Esophagus squamous epithelium (tissue), 5 donors: ENCODE measurements at regions not wholly inside any gene's neighbourhood (a gene's known extent, or its start where the extent isn't known, plus 50 kb on each side); places are given as distances from the start of the nearest gene placed in this dataset.
"Not testable (repeated sequence)": the region's sequence is repeated elsewhere in the genome, so short reads cannot be mapped to it uniquely, and the experiment has no call there.

Experiments used
- DNase-seq: peaks from one replicate; lab custom pipeline; 2025; lab: John Stamatoyannopoulos, UW
- H3K27ac ChIP-seq, 4 donors: fragments of 200-600 bp; sonication (generic); one replicate each; pipeline ENCODE4 v1.5.1; 2016 to 2019; ENCODE audit warnings: mild to moderate bottlenecking in 1 of 4
- H3K27me3 ChIP-seq, 4 donors: fragments of 200-600 bp; sonication (generic); 1 replicate in 3 of 4; 2 replicates in 1 of 4; pipeline versions ENCODE4 v1.5.1 to v1.6.0; 2017 to 2021; ENCODE audit warnings: antibody characterized with exemption in 1 of 4
- H3K36me3 ChIP-seq, 3 donors: fragments of 200-600 bp; sonication (generic); one replicate each; pipeline ENCODE4 v1.5.1; 2016 to 2019
- H3K4me1 ChIP-seq, 3 donors: fragments of 200-600 bp; sonication (generic); one replicate each; pipeline ENCODE4 v1.5.1; 2017 to 2019
- H3K4me3 ChIP-seq, 4 donors: fragments of 200-600 bp; sonication (generic); 1 replicate in 3 of 4; 2 replicates in 1 of 4; pipeline ENCODE4 v1.5.1; 2016 to 2019; ENCODE audit warnings: mild to moderate bottlenecking in 2 of 4, moderate library complexity in 1 of 4
- H3K9me3 ChIP-seq, 3 donors: fragments of 200-600 bp; sonication (generic); one replicate each; pipeline ENCODE4 v1.5.1; 2016 to 2019
- POLR2A ChIP-seq, 4 donors: fragments of 450-650 bp; IDR thresholded peaks; one replicate each; pipeline ENCODE4 v1.6.1; 2017; ENCODE audit warnings: antibody characterized with exemption in 4 of 4, mild to moderate bottlenecking in 4 of 4, moderate library complexity in 3 of 4
- WGBS, 2 donors: methylation state at CpG; one replicate each; pipeline ENCODE4 v1.1.5; 2018; 5-methylcytosine and 5-hydroxymethylcytosine counted together
- intact Hi-C: fragments of 100-400 bp; cut with DNase I; formaldehyde crosslinking; loops from one replicate; pipeline ENCODE4 v1.15.0; 2022
- TF ChIP-seq, protein P1 (sequence below), 6 experiments: fragments of 450-650 bp in 4 of 6; fragments of 200-600 bp in 2 of 6; sonication (generic) in 2 of 6; IDR thresholded peaks; one replicate each; pipeline ENCODE4 v1.5.1; 2016 to 2019; ENCODE audit warnings: antibody characterized with exemption in 6 of 6, mild to moderate bottlenecking in 4 of 6, moderate library complexity in 4 of 6
- donor health status: DM: yes; HTN: yes; CAD: no.

DNA sequence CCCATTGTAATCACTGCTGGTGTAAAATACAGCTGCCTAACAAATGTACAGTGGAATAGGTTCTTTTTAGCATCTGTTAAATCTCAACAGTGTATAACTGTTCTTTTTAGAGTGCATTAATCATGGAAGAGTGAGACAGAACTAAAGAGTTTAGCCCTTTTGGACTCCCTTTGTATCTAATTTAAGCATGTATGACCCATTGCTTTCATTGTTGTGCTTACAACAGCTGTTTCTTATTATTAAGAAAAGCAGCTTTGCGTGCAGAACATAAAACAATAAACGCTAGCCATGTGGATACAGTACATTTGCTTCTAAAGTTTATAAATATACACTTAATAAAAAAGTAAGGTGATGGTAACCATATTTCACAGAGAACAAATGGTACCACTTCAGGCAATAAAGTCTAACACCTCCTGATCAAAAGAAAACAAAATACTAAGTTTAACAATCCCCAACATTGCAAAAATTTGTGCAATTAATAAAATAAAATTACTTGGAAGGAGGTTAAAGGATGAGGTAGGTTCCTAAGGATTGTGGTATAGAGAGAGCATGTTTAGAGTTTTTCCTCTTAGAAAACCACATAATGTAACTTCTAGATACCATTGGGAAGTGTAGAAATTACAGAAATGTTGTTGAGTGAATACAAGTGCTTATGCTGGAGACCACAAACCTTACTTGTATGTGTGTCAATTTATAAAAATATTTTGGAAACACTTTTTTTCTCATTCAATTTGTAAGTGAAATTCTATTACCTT, 448.7 kb downstream of the SLC6A15 start:
- H3K4me1 ChIP-seq: no peaks in the 10 kb centered on the region
- intact Hi-C loops: no loop called here
- no peaks in the 10 kb centered on the region for H3K36me3 ChIP-seq
- no peaks in the 10 kb centered on the region for H3K9me3 ChIP-seq
- no peak for TF ChIP-seq POLR2A (IDR thresholded peaks at IDR 0.05)
- TF ChIP-seq, protein P1, sequence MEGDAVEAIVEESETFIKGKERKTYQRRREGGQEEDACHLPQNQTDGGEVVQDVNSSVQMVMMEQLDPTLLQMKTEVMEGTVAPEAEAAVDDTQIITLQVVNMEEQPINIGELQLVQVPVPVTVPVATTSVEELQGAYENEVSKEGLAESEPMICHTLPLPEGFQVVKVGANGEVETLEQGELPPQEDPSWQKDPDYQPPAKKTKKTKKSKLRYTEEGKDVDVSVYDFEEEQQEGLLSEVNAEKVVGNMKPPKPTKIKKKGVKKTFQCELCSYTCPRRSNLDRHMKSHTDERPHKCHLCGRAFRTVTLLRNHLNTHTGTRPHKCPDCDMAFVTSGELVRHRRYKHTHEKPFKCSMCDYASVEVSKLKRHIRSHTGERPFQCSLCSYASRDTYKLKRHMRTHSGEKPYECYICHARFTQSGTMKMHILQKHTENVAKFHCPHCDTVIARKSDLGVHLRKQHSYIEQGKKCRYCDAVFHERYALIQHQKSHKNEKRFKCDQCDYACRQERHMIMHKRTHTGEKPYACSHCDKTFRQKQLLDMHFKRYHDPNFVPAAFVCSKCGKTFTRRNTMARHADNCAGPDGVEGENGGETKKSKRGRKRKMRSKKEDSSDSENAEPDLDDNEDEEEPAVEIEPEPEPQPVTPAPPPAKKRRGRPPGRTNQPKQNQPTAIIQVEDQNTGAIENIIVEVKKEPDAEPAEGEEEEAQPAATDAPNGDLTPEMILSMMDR (IDR thresholded peaks at IDR 0.05): no peak
- DNase-seq: no peak
- no peak overlapping the region for H3K27ac ChIP-seq
- H3K4me3 ChIP-seq: no peak overlapping the region
- no peaks in the 10 kb centered on the region for H3K27me3 ChIP-seq
- WGBS, 2 donors: 44 to 63% methylated on average over 2 of the region's 2 CpGs

DNA sequence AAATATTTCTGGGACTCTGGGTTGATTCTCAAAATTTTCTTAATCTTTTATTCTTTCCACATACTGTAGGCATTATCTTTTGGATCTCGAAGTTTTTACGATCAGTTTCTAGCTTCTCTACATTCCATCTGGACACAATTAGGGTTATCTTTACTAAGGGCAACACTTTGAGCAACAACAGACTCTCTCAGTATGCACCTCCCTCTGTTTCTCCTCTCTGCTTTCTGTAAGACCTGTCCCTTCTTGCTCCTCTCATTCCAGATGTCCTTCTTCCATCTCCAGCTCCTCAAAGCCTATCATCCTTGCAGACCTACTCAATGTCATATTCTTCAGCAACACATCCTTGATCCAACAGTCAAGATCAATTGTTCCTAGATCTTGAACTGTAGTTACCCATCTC, 457.0 kb downstream of the SLC6A15 start:
- H3K36me3 ChIP-seq: no peaks in the 10 kb centered on the region
- no peak overlapping the region for H3K27ac ChIP-seq
- no peak for DNase-seq
- H3K9me3 ChIP-seq: no peaks in the 10 kb centered on the region
- no peak overlapping the region for H3K4me3 ChIP-seq
- TF ChIP-seq, protein P1 (IDR thresholded peaks at IDR 0.05): no peak
- TF ChIP-seq POLR2A (IDR thresholded peaks at IDR 0.05): no peak
- WGBS, 2 donors: 79 to 85% methylated on average over 2 of the region's 2 CpGs
- intact Hi-C loops: no loop called here
- H3K4me1 ChIP-seq: no peaks in the 10 kb centered on the region
- H3K27me3 ChIP-seq: no peaks in the 10 kb centered on the region

DNA sequence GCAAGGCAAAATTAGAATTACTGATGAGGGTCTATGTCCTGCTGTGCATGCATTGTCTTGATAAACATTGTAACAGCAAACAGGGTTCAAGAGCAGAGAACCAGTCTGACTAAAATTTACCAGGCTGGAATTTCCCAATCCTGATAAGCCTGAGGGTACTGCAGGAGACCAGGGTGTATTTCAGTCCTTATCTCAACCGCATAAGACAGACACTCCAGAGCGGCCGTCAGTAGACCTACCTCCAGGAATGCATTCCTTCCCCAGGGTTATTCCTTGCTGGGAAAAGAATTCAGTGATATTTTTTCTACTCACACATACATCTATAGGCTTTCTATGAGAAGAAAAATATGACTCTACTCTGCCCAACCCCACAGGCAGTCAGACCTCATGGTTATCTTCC, 466.1 kb downstream of the SLC6A15 start:
- H3K4me3 ChIP-seq, DNase-seq, H3K36me3 ChIP-seq, H3K27me3 ChIP-seq, intact Hi-C loops, H3K27ac ChIP-seq, H3K9me3 ChIP-seq, H3K4me1 ChIP-seq: not testable (repeated sequence)
- WGBS, 2 donors: 93 to 100% methylated on average over 3 of the region's 3 CpGs

DNA sequence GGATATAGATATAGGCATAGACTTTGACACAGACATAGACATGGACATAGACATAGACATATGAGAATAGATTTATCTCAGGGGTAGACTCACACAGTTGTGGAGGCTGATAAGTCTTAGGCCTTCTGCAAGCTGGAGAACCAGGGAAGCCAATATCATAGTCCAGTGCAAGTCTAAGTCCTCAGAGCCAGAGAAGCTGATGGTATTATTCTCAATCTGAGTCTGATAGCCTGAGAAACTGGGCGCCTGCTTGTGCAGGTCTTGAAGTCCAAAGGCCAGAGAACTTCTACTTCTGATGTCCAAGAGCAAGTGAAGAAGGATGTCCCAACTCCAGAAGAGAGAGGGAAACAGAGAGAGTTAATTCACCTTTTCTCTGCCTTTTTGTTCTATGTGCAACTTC, 476.5 kb downstream of the SLC6A15 start:
- no peak for DNase-seq
- TF ChIP-seq POLR2A (IDR thresholded peaks at IDR 0.05): no peak
- TF ChIP-seq, protein P1 (IDR thresholded peaks at IDR 0.05): no peak
- H3K9me3 ChIP-seq: no peaks in the 10 kb centered on the region
- no peak overlapping the region for H3K4me3 ChIP-seq
- no peaks in the 10 kb centered on the region for H3K27me3 ChIP-seq
- H3K4me1 ChIP-seq: no peaks in the 10 kb centered on the region
- no peak overlapping the region for H3K27ac ChIP-seq
- H3K36me3 ChIP-seq: no peaks in the 10 kb centered on the region
- 0% methylated on average over 1 of the region's 1 CpG; no CpG with 5 or more reads in 1 of the 2 donors for WGBS, 2 donors
- intact Hi-C loops: no loop called here

DNA sequence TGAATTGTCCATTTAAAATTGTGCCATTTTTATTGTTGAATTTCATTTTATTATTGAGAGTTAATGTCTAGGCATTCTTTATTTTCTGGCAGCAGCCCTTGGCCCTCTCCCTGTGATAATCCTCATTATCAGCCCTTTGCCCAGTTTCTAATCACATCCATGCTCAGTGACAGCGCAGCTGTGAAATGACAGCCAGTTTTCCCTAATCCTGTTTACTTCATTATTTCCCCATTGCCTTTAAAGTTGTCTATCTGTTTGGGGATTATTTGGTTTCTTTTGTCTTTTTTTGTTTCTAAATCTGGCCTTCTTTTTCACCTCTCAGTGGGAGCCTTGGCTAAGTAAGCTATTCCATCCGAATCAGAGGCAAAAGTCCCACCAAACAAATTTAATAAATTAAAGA, 476.9 kb downstream of the SLC6A15 start:
- Histone ChIP-seq H3K4me3 (no peak overlapping the region), H3K9me3 (no peaks in the 10 kb centered on the region), H3K27ac (no peak overlapping the region), H3K4me1 (no peaks in the 10 kb centered on the region), H3K27me3 (no peaks in the 10 kb centered on the region), H3K36me3 (no peaks in the 10 kb centered on the region)
- 66 to 83% methylated on average over 2 of the region's 2 CpGs for WGBS, 2 donors
- no peak for TF ChIP-seq POLR2A (IDR thresholded peaks at IDR 0.05)
- TF ChIP-seq, protein P1 (IDR thresholded peaks at IDR 0.05): no peak
- intact Hi-C loops: no loop called here
- no peak for DNase-seq
